CD14-positive monocyte (primary cell): ENCODE measurements at regions not wholly inside any gene's neighbourhood (a gene's known extent, or its start where the extent isn't known, plus 50 kb on each side); places are given as distances from the start of the nearest gene placed in this dataset.

Experiments
- DNase-seq, 3 donors: peaks; one replicate each; pipeline ENCODE4 v3.0.0-alpha.2; 2011 to 2022
- H2AFZ ChIP-seq: 2 replicates; pipeline ENCODE4 v1.6.0; 2012; ENCODE audit warnings: mild to moderate bottlenecking, low read depth, low read length, inconsistent platforms; ENCODE audit not compliant: insufficient read depth, poor library complexity, severe bottlenecking
- H3K27ac ChIP-seq, 2 donors: 1 replicate in 1 of 2; 2 replicates in 1 of 2; pipeline ENCODE4 v1.5.1; 2012 to 2013; ENCODE audit warnings: low read length in 2 of 2, control low read depth in 1 of 2, inconsistent platforms in 1 of 2, low read depth in 1 of 2, mild to moderate bottlenecking in 1 of 2
- H3K27me3 ChIP-seq, 2 donors: one replicate each; pipeline versions ENCODE4 v1.6.0 to v1.6.1; 2011 to 2013; ENCODE audit warnings: low read length in 2 of 2; ENCODE audit not compliant: control insufficient read depth in 2 of 2, insufficient read depth in 2 of 2
- H3K36me3 ChIP-seq, 2 donors: replicated peaks in 1 of 2; 1 replicate in 1 of 2; 2 replicates in 1 of 2; pipeline versions ENCODE4 v1.5.1 to v1.6.1; 2012 to 2013; ENCODE audit warnings: low read length in 2 of 2, control low read depth in 1 of 2, inconsistent platforms in 1 of 2, mild to moderate bottlenecking in 1 of 2; ENCODE audit not compliant: insufficient read depth in 2 of 2, control insufficient read depth in 1 of 2
- H3K4me1 ChIP-seq, 2 donors: 1 replicate in 1 of 2; 2 replicates in 1 of 2; pipeline versions ENCODE4 v1.5.1 to v1.6.1; 2012 to 2013; ENCODE audit warnings: low read length in 2 of 2, control low read depth in 1 of 2, inconsistent platforms in 1 of 2, mild to moderate bottlenecking in 1 of 2, moderate library complexity in 1 of 2; ENCODE audit not compliant: insufficient read depth in 2 of 2, control insufficient read depth in 1 of 2
- H3K4me2 ChIP-seq: replicated peaks from 2 replicates; pipeline ENCODE3; 2012; ENCODE audit warnings: low read length, moderate library complexity, mild to moderate bottlenecking; ENCODE audit not compliant: poor library complexity, severe bottlenecking; ENCODE audit errors: extremely low read depth
- H3K4me3 ChIP-seq, 3 experiments: fragments of 200-600 bp in 1 of 3; sonication (generic) in 1 of 3; replicated peaks in 1 of 3; 1 replicate in 2 of 3; 2 replicates in 1 of 3; pipeline ENCODE4 v1.5.1; 2011 to 2013; ENCODE audit warnings: low read length in 3 of 3, mild to moderate bottlenecking in 3 of 3, control low read depth in 2 of 3, low read depth in 2 of 3, inconsistent platforms in 1 of 3, moderate library complexity in 1 of 3
- H3K79me2 ChIP-seq: 2 replicates; pipeline ENCODE4 v1.6.0; 2012; ENCODE audit warnings: mild to moderate bottlenecking, control low read depth, inconsistent platforms, low read length, moderate library complexity; ENCODE audit not compliant: insufficient read depth
- H3K9ac ChIP-seq: 2 replicates; pipeline ENCODE4 v1.6.0; 2017; ENCODE audit warnings: low read length, mild to moderate bottlenecking; ENCODE audit not compliant: insufficient read depth, poor library complexity, severe bottlenecking
- H3K9me3 ChIP-seq, 2 donors: replicated peaks in 1 of 2; 1 replicate in 1 of 2; 2 replicates in 1 of 2; pipeline versions ENCODE4 v1.5.1 to v1.6.1; 2012 to 2013; ENCODE audit warnings: low read length in 2 of 2, control low read depth in 1 of 2; ENCODE audit not compliant: control insufficient read depth in 1 of 2, insufficient read depth in 1 of 2
- H4K20me1 ChIP-seq: 2 replicates; pipeline ENCODE4 v1.6.0; 2012; ENCODE audit warnings: mild to moderate bottlenecking, low read length, control low read depth, moderate library complexity; ENCODE audit not compliant: insufficient read depth
- H3K27ac Mint-ChIP-seq, 7 donors: one replicate each; pipeline ENCODE4 v1.8.0; 2020; ENCODE audit warnings: mild to moderate bottlenecking in 7 of 7, mixed read lengths in 7 of 7, moderate library complexity in 6 of 7, inconsistent platforms in 2 of 7
- H3K27me3 Mint-ChIP-seq, 3 donors: one replicate each; pipeline ENCODE4 v1.8.0; 2021 to 2022; ENCODE audit warnings: low read depth in 3 of 3, mild to moderate bottlenecking in 3 of 3, mixed read lengths in 3 of 3, moderate library complexity in 3 of 3, inconsistent platforms in 1 of 3
- H3K36me3 Mint-ChIP-seq, 2 donors: one replicate each; pipeline ENCODE4 v1.8.0; 2020; ENCODE audit warnings: mixed read lengths in 2 of 2, inconsistent platforms in 1 of 2, mild to moderate bottlenecking in 1 of 2
- H3K4me1 Mint-ChIP-seq: one replicate; pipeline ENCODE4 v1.8.0; 2020; ENCODE audit warnings: mild to moderate bottlenecking, mixed read lengths
- H3K4me3 Mint-ChIP-seq, 2 donors: one replicate each; pipeline ENCODE4 v1.8.0; 2020; ENCODE audit warnings: mild to moderate bottlenecking in 2 of 2, mixed read lengths in 2 of 2, moderate library complexity in 1 of 2
- H3K9me3 Mint-ChIP-seq, 7 donors: one replicate each; pipeline ENCODE4 v1.8.0; 2020 to 2022; ENCODE audit warnings: mixed read lengths in 7 of 7, mild to moderate bottlenecking in 6 of 7, moderate library complexity in 6 of 7, inconsistent platforms in 2 of 7
- WGBS: methylation state at CpG from one replicate; pipeline ENCODE4 v1.1.5; 2013; ENCODE audit warnings: missing lambda C conversion rate; ENCODE audit not compliant: insufficient coverage; 5-methylcytosine and 5-hydroxymethylcytosine counted together
- intact Hi-C, 2 donors: fragments of 100-400 bp; cut with micrococcal nuclease; formaldehyde crosslinking; loops; one replicate each; pipeline versions ENCODE4 v1.15.0 to v1.15.1; 2023
- TF ChIP-seq, protein P1 (sequence below): fragments of 200-600 bp; IDR thresholded peaks from one replicate; pipeline ENCODE4 v1.8.0; 2022; ENCODE audit warnings: antibody characterized with exemption, mild to moderate bottlenecking

DNA sequence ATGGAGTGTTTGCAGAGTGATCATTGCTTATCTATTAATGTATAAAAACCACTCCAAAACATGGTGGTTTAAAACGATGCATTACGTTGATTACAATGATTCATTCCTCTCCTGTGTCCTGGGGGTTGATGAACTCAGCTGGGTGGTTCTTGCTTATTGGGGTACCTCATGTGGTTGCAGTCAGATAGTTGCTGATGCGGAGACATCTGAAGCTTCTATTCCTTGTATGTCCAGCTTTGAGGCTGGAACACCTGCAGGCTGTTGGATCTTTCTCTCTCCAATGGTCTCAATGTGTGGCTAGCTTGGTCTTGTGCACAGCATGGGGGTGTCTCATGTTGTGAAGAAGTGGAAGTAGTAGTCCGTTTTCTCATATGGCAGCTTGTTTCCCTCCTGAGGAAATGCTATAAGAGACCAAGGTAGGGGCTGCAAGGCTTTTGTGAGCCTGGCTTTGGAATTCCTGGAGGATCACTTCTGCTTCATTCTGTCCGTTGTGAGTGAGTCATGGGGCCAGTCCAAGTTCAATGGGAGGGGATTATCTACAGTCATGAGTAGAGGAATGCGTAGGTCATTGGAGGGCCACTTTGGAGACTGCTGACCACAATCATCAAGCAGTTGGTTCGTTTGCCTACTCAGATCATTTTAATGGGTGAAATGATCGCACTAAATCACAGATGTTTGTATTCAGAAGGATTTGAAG is 601.0 kb downstream of the SLC4A3 start:
- Histone ChIP-seq H3K27me3 (no peaks in the 10 kb centered on the region), H3K9ac (no peak overlapping the region), H3K4me3 (no peak overlapping the region), H3K36me3 (no peaks in the 10 kb centered on the region), H3K27ac (no peak overlapping the region), H3K79me2 (no peaks in the 10 kb centered on the region), H3K9me3 (no peaks in the 10 kb centered on the region), H2AFZ (no peak overlapping the region), H4K20me1 (no peaks in the 10 kb centered on the region), H3K4me1 (no peaks in the 10 kb centered on the region), H3K4me2 (no peak overlapping the region)
- DNase-seq: no peak
- H3K4me1 Mint-ChIP-seq: no peaks in the 10 kb centered on the region
- TF ChIP-seq, protein P1, sequence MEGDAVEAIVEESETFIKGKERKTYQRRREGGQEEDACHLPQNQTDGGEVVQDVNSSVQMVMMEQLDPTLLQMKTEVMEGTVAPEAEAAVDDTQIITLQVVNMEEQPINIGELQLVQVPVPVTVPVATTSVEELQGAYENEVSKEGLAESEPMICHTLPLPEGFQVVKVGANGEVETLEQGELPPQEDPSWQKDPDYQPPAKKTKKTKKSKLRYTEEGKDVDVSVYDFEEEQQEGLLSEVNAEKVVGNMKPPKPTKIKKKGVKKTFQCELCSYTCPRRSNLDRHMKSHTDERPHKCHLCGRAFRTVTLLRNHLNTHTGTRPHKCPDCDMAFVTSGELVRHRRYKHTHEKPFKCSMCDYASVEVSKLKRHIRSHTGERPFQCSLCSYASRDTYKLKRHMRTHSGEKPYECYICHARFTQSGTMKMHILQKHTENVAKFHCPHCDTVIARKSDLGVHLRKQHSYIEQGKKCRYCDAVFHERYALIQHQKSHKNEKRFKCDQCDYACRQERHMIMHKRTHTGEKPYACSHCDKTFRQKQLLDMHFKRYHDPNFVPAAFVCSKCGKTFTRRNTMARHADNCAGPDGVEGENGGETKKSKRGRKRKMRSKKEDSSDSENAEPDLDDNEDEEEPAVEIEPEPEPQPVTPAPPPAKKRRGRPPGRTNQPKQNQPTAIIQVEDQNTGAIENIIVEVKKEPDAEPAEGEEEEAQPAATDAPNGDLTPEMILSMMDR: no peak
- intact Hi-C loops: no loop called here
- no peaks in the 10 kb centered on the region for H3K27me3 Mint-ChIP-seq
- 81% methylated on average over 5 of the region's 8 CpGs for WGBS
- no peaks in the 10 kb centered on the region for H3K36me3 Mint-ChIP-seq
- H3K27ac Mint-ChIP-seq: no peak overlapping the region
- peaks cover 0 to 9% (median 3%) of the 10 kb centered on the region in 7 donors for H3K9me3 Mint-ChIP-seq
- no peak overlapping the region for H3K4me3 Mint-ChIP-seq

DNA sequence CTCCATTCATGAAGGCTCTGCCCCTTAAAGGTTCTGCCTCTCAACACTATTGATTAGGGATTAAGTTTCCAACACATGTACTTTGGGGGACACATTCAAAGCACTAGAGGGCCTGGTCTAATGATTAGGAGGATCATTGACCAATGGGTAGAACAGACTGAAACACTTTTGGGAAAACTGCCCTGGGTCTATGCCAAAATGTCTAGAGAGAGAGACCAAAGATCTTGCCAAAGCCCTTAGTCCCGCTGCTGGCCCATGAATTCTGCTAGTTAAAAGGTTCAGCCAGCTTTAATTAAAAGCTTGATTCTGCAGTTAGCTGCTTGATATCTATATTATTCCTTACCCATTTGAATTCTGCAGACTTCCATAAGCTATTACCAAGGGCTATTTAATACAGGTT is 613.2 kb downstream of the SLC4A3 start:
- 100% methylated on average over 1 of the region's 1 CpG for WGBS
- no peak for DNase-seq
- H3K36me3 ChIP-seq: no peaks in the 10 kb centered on the region
- no peak overlapping the region for H3K4me3 Mint-ChIP-seq
- peaks cover 0 to 9% of the 10 kb centered on the region in 2 donors for H3K9me3 ChIP-seq
- no peak overlapping the region for H3K4me2 ChIP-seq
- H3K36me3 Mint-ChIP-seq: no peaks in the 10 kb centered on the region
- H3K4me1 Mint-ChIP-seq: no peaks in the 10 kb centered on the region
- H3K27ac Mint-ChIP-seq: no peak overlapping the region
- H3K79me2 ChIP-seq: no peaks in the 10 kb centered on the region
- H3K9ac ChIP-seq: no peak overlapping the region
- H3K27me3 ChIP-seq: no peaks in the 10 kb centered on the region
- H3K27ac ChIP-seq: no peak overlapping the region
- no peak overlapping the region for H2AFZ ChIP-seq
- intact Hi-C loops: no loop called here
- H3K4me3 ChIP-seq: no peak overlapping the region
- H3K4me1 ChIP-seq: no peaks in the 10 kb centered on the region
- TF ChIP-seq, protein P1: no peak
- H3K27me3 Mint-ChIP-seq: peaks cover 0 to 2% (median 0%) of the 10 kb centered on the region in 3 donors
- H4K20me1 ChIP-seq: no peaks in the 10 kb centered on the region
- H3K9me3 Mint-ChIP-seq: peaks cover 2 to 15% (median 6%) of the 10 kb centered on the region in 7 donors
